ENCODE measurements at regions not wholly inside any gene's neighbourhood (a gene's known extent, or its start where the extent isn't known, plus 50 kb on each side); places are given as distances from the start of the nearest gene placed in this dataset.

DNA sequence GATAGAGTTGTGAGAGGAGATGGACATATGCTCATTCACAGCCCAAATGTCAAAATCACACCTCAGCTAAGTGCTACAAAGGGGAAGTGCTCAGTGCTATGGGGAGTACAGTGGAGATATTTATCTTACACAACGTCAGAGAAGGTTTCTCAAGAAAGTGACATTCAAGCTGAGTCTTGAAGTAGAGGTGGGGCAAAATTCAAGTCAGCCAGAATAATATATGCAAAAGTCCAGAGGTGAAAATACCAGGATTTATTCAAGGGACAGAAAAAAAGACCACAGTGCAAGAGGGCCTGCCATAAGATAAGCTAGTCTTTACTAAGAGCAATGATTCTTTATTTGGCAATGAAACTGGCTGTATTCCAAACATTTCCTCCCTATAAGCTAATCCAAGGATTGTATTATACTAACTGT lies 327.8 kb upstream of the PIK3R1 start:
- no peak overlapping the region for H3K9ac ChIP-seq (ENCODE audit: extremely low read depth, insufficient read length, low read length)
- H2BK12ac ChIP-seq (ENCODE audit: insufficient read length, low read depth, low read length), result no peak overlapping the region
- no peak overlapping the region for H4K91ac ChIP-seq (ENCODE audit: insufficient read length, low read depth, low read length)
- Mint-ChIP-seq H3K36me3 (ENCODE audit: insufficient read depth in 1 of 3, low read depth in 3 of 3) (peaks cover 0 to 10% (median 2%) of the 10 kb centered on the region in 3 experiments; a peak in 4 of 7 replicates), H3K4me3 (no peak overlapping the region), H3K27me3 (ENCODE audit: low read depth) (no peaks in the 10 kb centered on the region), H3K4me1 (peaks cover 0 to 6% of the 10 kb centered on the region in 2 experiments; a peak in 2 of 4 replicates), H3K27ac (no peak overlapping the region), H3K9me3 (peaks cover 6 to 13% of the 10 kb centered on the region in 2 experiments; a peak in 4 of 5 replicates)
- no peak overlapping the region for H2BK15ac ChIP-seq (ENCODE audit: low read depth, low read length)
- H3K4me1 ChIP-seq (ENCODE audit: insufficient read depth, low read length), result no peaks in the 10 kb centered on the region
- no peak overlapping the region for H3K18ac ChIP-seq (ENCODE audit: insufficient read length, low read depth, low read length)
- no peaks in the 10 kb centered on the region for H3K9me3 ChIP-seq (ENCODE audit: control insufficient read depth, low read depth, low read length)
- no peak for DNase-seq
- no peak overlapping the region for H2BK5ac ChIP-seq (ENCODE audit: insufficient read length, low read length)
- H4K20me1 ChIP-seq (ENCODE audit: control insufficient read depth, insufficient read depth, insufficient read length), result no peaks in the 10 kb centered on the region
- no CpG with 5 or more reads among the region's 1 CpG for WGBS (ENCODE audit: extremely low coverage, insufficient read length, low lambda C conversion rate)
- H4K5ac ChIP-seq (ENCODE audit: insufficient read length, low read depth, low read length), result no peak overlapping the region
- H3K4ac ChIP-seq (ENCODE audit: low read depth, low read length), result no peak overlapping the region
- no peak overlapping the region for H3K4me2 ChIP-seq (ENCODE audit: insufficient read depth, insufficient read length, low read length)
- no peak overlapping the region for H3K27ac ChIP-seq (ENCODE audit: insufficient read length, low read depth, low read length)
- no peak overlapping the region for H3K23ac ChIP-seq (ENCODE audit: insufficient read length, low read depth, low read length)
- H2AFZ ChIP-seq (ENCODE audit: low read length), result no peak overlapping the region
- no peak overlapping the region for H3K56ac ChIP-seq (ENCODE audit: insufficient read length, low read depth, low read length)
- no peaks in the 10 kb centered on the region for H3K79me2 ChIP-seq (ENCODE audit: insufficient read depth, low read length)
- H3K79me1 ChIP-seq (ENCODE audit: insufficient read depth, low read depth, low read length, poor library complexity, severe bottlenecking), result no peaks in the 10 kb centered on the region
- H3K27me3 ChIP-seq (ENCODE audit: insufficient read depth, low read length), result no peaks in the 10 kb centered on the region
- no peak overlapping the region for H3T11ph ChIP-seq (ENCODE audit: low read length)
- no peak overlapping the region for H3K14ac ChIP-seq (ENCODE audit: insufficient read depth, low read length)
- TF ChIP-seq, protein P1, sequence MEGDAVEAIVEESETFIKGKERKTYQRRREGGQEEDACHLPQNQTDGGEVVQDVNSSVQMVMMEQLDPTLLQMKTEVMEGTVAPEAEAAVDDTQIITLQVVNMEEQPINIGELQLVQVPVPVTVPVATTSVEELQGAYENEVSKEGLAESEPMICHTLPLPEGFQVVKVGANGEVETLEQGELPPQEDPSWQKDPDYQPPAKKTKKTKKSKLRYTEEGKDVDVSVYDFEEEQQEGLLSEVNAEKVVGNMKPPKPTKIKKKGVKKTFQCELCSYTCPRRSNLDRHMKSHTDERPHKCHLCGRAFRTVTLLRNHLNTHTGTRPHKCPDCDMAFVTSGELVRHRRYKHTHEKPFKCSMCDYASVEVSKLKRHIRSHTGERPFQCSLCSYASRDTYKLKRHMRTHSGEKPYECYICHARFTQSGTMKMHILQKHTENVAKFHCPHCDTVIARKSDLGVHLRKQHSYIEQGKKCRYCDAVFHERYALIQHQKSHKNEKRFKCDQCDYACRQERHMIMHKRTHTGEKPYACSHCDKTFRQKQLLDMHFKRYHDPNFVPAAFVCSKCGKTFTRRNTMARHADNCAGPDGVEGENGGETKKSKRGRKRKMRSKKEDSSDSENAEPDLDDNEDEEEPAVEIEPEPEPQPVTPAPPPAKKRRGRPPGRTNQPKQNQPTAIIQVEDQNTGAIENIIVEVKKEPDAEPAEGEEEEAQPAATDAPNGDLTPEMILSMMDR (conservative IDR thresholded peaks at IDR 0.05), result no peak
- no peaks in the 10 kb centered on the region for H3K23me2 ChIP-seq (ENCODE audit: insufficient read length, low read depth, low read length, poor library complexity, severe bottlenecking)
- H4K8ac ChIP-seq (replicated peaks; ENCODE audit: insufficient read length, low read depth, low read length), result no peak overlapping the region
- no peak overlapping the region for H2BK20ac ChIP-seq (ENCODE audit: low read depth, low read length, poor library complexity, severe bottlenecking)
- H2AK5ac ChIP-seq (ENCODE audit: insufficient read length, low read length), result no peak overlapping the region
- H2BK120ac ChIP-seq (ENCODE audit: low read depth, low read length, poor library complexity, severe bottlenecking), result no peak overlapping the region
